ENCODE measurements at regions not wholly inside any gene's neighbourhood (a gene's known extent, or its start where the extent isn't known, plus 50 kb on each side); places are given as distances from the start of the nearest gene placed in this dataset.

- H3K4me3 ChIP-seq (ENCODE audit: low read depth, low read length), result no peak overlapping the region
- DNase-seq (ENCODE audit: low read depth), result no peak
- TF ChIP-seq CTCF (IDR thresholded peaks at IDR 0.05; ENCODE audit: insufficient read depth, low read length), result no peak
Measured at GRCh38 chr3:99586701-99587100, 51.7 kb upstream of the COL8A1 start.

GRCh38 chr3:99579965-99580364 lies 58.4 kb upstream of the COL8A1 start:
- no peak for DNase-seq (ENCODE audit: low read depth)

GRCh38 chr3:99579246-99579645 lies 59.1 kb upstream of the COL8A1 start:
- no peak for TF ChIP-seq CTCF (IDR thresholded peaks at IDR 0.05; ENCODE audit: insufficient read depth, low read length)
- peak; percentile 58 for DNase-seq (ENCODE audit: low read depth)
- H3K4me3 ChIP-seq (ENCODE audit: low read depth, low read length), result no peak overlapping the region

More at GRCh38 chr3:99579965-99580364, 58.4 kb upstream of the COL8A1 start:
- TF ChIP-seq CTCF (IDR thresholded peaks at IDR 0.05; ENCODE audit: insufficient read depth, low read length), result no peak
- no peak overlapping the region for H3K4me3 ChIP-seq (ENCODE audit: low read depth, low read length)

- no peak overlapping the region for H3K4me3 ChIP-seq (ENCODE audit: low read depth, low read length)
- no peak for TF ChIP-seq CTCF (IDR thresholded peaks at IDR 0.05; ENCODE audit: insufficient read depth, low read length)
- DNase-seq (ENCODE audit: low read depth), result peak; percentile 46
Measured at GRCh38 chr3:99578339-99578970, 59.9 kb upstream of the COL8A1 start.

GRCh38 chr3:99576904-99577559 lies 61.4 kb upstream of the COL8A1 start:
- DNase-seq (ENCODE audit: low read depth), result peak; percentile 24

GRCh38 chr3:99575683-99576082 lies 62.7 kb upstream of the COL8A1 start:
- TF ChIP-seq CTCF (IDR thresholded peaks at IDR 0.05; ENCODE audit: insufficient read depth, low read length), result no peak
- no peak overlapping the region for H3K4me3 ChIP-seq (ENCODE audit: low read depth, low read length)
- DNase-seq (ENCODE audit: low read depth), result no peak

More at GRCh38 chr3:99576904-99577559, 61.4 kb upstream of the COL8A1 start:
- no peak overlapping the region for H3K4me3 ChIP-seq (ENCODE audit: low read depth, low read length)
- TF ChIP-seq CTCF (IDR thresholded peaks at IDR 0.05; ENCODE audit: insufficient read depth, low read length), result no peak

Measured in fibroblast of the aortic adventitia (primary cell).